Nephron (organoid): ENCODE measurements at regions not wholly inside any gene's neighbourhood (a gene's known extent, or its start where the extent isn't known, plus 50 kb on each side); places are given as distances from the start of the nearest gene placed in this dataset.
A peak's percentile ranks its signal among the peaks of the same experiment; 100 is the strongest.

Experiments used
- H3K27ac Mint-ChIP-seq, 3 experiments: 2 replicates each; pipeline ENCODE4 v1.8.0; 2020; ENCODE audit warnings: mixed read lengths in 3 of 3, mild to moderate bottlenecking in 2 of 3, moderate library complexity in 1 of 3
- H3K27me3 Mint-ChIP-seq: 2 replicates; pipeline ENCODE4 v1.8.0; 2021; ENCODE audit warnings: low read depth, mild to moderate bottlenecking, moderate library complexity, mixed read lengths
- H3K36me3 Mint-ChIP-seq: 2 replicates; pipeline ENCODE4 v1.8.0; 2020; ENCODE audit warnings: low read depth, mixed read lengths
- H3K4me1 Mint-ChIP-seq: 2 replicates; pipeline ENCODE4 v1.8.0; 2020; ENCODE audit warnings: mixed read lengths
- H3K4me3 Mint-ChIP-seq, 3 experiments: 2 replicates each; pipeline ENCODE4 v1.8.0; 2020; ENCODE audit warnings: mild to moderate bottlenecking in 3 of 3, mixed read lengths in 3 of 3, moderate library complexity in 2 of 3
- H3K9me3 Mint-ChIP-seq: 2 replicates; pipeline ENCODE4 v1.8.0; 2020; ENCODE audit warnings: mixed read lengths
- CTCF ChIP-seq, 3 experiments: fragments of 200-600 bp; sonication (generic); IDR thresholded peaks; one replicate each; pipeline ENCODE4 v1.5.0; 2021; ENCODE audit warnings: antibody characterized with exemption in 3 of 3; ENCODE audit not compliant: unreplicated experiment in 3 of 3

GRCh38 chr6:33931799-33932198, 128.0 kb upstream of the MLN start:
- Mint-ChIP-seq H3K4me3 (no peak overlapping the region), H3K9me3 (peaks cover 6% of the 10 kb centered on the region), H3K4me1 (peaks cover 59% of the 10 kb centered on the region), H3K27me3 (peaks cover 18% of the 10 kb centered on the region), H3K36me3 (no peaks in the 10 kb centered on the region), H3K27ac (peak overlapping the region in 2 of 3 experiments; percentile 69 to 78)
- no peak for TF ChIP-seq CTCF (IDR thresholded peaks at IDR 0.05; ENCODE audit: unreplicated experiment in 3 of 3)

GRCh38 chr6:33929575-33930288, 125.9 kb upstream of the MLN start:
- Mint-ChIP-seq H3K4me1 (peaks cover 60% of the 10 kb centered on the region), H3K27ac (peak overlapping the region; percentile 15 to 71 (median 66)), H3K36me3 (no peaks in the 10 kb centered on the region), H3K27me3 (peaks cover 18% of the 10 kb centered on the region), H3K9me3 (peaks cover 6% of the 10 kb centered on the region), H3K4me3 (no peak overlapping the region)
- TF ChIP-seq CTCF (IDR thresholded peaks at IDR 0.05; ENCODE audit: unreplicated experiment in 3 of 3), result no peak

- Mint-ChIP-seq H3K9me3 (peaks cover 6% of the 10 kb centered on the region), H3K27me3 (peaks cover 7% of the 10 kb centered on the region), H3K36me3 (no peaks in the 10 kb centered on the region), H3K4me3 (no peak overlapping the region), H3K4me1 (peaks cover 46% of the 10 kb centered on the region), H3K27ac (peak overlapping the region in 1 of 3 experiments; percentile 63)
- no peak for TF ChIP-seq CTCF (IDR thresholded peaks at IDR 0.05; ENCODE audit: unreplicated experiment in 3 of 3)
Measured at GRCh38 chr6:33927616-33928015, 123.8 kb upstream of the MLN start.

- H3K4me1 Mint-ChIP-seq, result peaks cover 50% of the 10 kb centered on the region
- no peak overlapping the region for H3K4me3 Mint-ChIP-seq
- H3K27ac Mint-ChIP-seq, result peak overlapping the region in 2 of 3 experiments; percentile 34 to 63
- peaks cover 3% of the 10 kb centered on the region for H3K27me3 Mint-ChIP-seq
- H3K9me3 Mint-ChIP-seq, result peaks cover 6% of the 10 kb centered on the region
- no peak for TF ChIP-seq CTCF (IDR thresholded peaks at IDR 0.05; ENCODE audit: unreplicated experiment in 3 of 3)
- no peaks in the 10 kb centered on the region for H3K36me3 Mint-ChIP-seq
Measured at GRCh38 chr6:33927112-33927511, 123.3 kb upstream of the MLN start.

GRCh38 chr6:33926451-33926850, 122.6 kb upstream of the MLN start:
- no peak for TF ChIP-seq CTCF (IDR thresholded peaks at IDR 0.05; ENCODE audit: unreplicated experiment in 3 of 3)
- Mint-ChIP-seq H3K27me3 (peaks cover 3% of the 10 kb centered on the region), H3K4me1 (peaks cover 44% of the 10 kb centered on the region), H3K4me3 (no peak overlapping the region), H3K9me3 (peaks cover 6% of the 10 kb centered on the region), H3K36me3 (no peaks in the 10 kb centered on the region), H3K27ac (peak overlapping the region; percentile 33 to 63 (median 34))

- peaks cover 1% of the 10 kb centered on the region for H3K27me3 Mint-ChIP-seq
- no peak for TF ChIP-seq CTCF (IDR thresholded peaks at IDR 0.05; ENCODE audit: unreplicated experiment in 3 of 3)
- H3K27ac Mint-ChIP-seq, result peak overlapping the region; percentile 23 to 63 (median 52)
- H3K4me3 Mint-ChIP-seq, result no peak overlapping the region
- peaks cover 42% of the 10 kb centered on the region for H3K4me1 Mint-ChIP-seq
- peaks cover 6% of the 10 kb centered on the region for H3K9me3 Mint-ChIP-seq
- H3K36me3 Mint-ChIP-seq, result no peaks in the 10 kb centered on the region
Measured at GRCh38 chr6:33925936-33926335, 122.1 kb upstream of the MLN start.
